AG09309 (cell line): ENCODE measurements at regions not wholly inside any gene's neighbourhood (a gene's known extent, or its start where the extent isn't known, plus 50 kb on each side); places are given as distances from the start of the nearest gene placed in this dataset.

Experiments used
- DNase-seq: peaks from one replicate; pipeline ENCODE4 v3.0.0-alpha.2; 2010; ENCODE audit warnings: low read depth
- H3K4me3 ChIP-seq: 2 replicates; pipeline ENCODE4 v1.5.1; 2011; ENCODE audit warnings: mild to moderate bottlenecking, low read depth, low read length, moderate library complexity; ENCODE audit not compliant: control insufficient read depth
- CTCF ChIP-seq: IDR thresholded peaks from 2 replicates; pipeline ENCODE4 v1.5.1; 2011; ENCODE audit warnings: mild to moderate bottlenecking, low read depth, low read length, inconsistent platforms; ENCODE audit not compliant: insufficient read depth, control insufficient read depth; ENCODE audit errors: missing control alignments

DNA sequence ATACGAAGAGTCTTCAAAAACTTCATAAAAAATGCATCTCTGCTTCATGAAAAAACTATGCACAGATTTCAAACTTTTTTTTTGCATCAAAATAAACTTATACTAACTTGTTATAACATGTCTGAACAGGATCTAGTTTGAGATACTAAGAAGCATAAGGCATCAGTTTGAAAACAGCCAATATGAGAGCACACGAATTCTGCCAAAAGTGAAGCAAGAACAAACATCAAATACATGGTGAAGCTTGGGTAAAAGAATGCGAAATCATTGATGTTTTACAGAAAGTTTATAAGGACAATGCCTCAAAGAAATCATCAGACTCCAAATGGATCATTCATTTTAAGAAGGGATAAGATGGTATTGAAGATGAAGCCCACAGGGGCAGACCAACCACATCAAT, 389.1 kb upstream of the TENM4 start:
- DNase-seq: no peak
- TF ChIP-seq CTCF: no peak
- H3K4me3 ChIP-seq: no peak overlapping the region

DNA sequence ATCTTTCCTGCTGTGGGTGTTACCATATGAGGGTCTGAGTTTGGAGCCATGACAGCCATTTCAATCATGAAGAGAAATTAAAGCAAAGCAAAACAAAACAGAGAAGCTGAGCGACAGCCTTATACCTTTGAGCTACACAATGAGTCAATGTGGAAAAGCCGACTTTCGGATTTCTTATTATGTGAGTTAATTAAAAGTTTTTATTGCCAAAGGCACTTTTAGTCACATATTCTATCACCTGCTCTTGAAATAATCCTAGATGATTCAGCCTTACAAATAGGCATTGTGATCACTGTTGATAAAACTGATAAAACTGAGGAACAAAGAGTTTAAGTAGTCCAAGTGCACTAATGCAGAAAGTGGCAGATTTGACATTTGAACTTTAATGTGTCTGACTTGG, 381.9 kb upstream of the TENM4 start:
- H3K4me3 ChIP-seq: no peak overlapping the region
- TF ChIP-seq CTCF: no peak
- DNase-seq: no peak

- no peak overlapping the region for H3K4me3 ChIP-seq
- TF ChIP-seq CTCF: no peak
- no peak for DNase-seq
These were observed 372.7 kb upstream of the TENM4 start for GRCh38 chr11:79813551-79813950.

DNA sequence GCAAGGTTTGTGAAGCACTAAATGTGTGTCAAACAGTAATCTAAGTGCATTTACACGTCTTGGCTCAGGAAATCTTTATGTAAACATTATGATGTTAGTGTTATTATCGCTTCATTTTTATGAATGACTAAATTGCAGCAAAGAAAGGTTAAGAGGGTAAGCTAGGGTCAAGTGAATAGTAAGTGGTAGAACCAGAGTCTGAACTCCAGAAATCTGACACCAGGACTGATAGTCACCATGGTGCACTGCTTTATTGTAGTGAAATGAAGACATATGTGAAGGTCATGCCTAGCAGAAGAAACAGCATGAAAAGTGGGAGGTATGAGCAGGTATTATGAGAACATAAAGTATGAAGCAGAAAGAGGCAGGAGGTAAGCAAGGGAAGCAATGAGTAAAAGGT, 368.7 kb upstream of the TENM4 start:
- H3K4me3 ChIP-seq: no peak overlapping the region
- no peak for TF ChIP-seq CTCF
- no peak for DNase-seq

GRCh38 chr11:79807506-79807905, 366.7 kb upstream of the TENM4 start:
- no peak for TF ChIP-seq CTCF
- no peak overlapping the region for H3K4me3 ChIP-seq
- no peak for DNase-seq

GRCh38 chr11:79796704-79797103, 355.9 kb upstream of the TENM4 start:
- H3K4me3 ChIP-seq: no peak overlapping the region
- TF ChIP-seq CTCF: no peak
- no peak for DNase-seq
